Body of pancreas (tissue), 4 donors: ENCODE measurements at regions not wholly inside any gene's neighbourhood (a gene's known extent, or its start where the extent isn't known, plus 50 kb on each side); places are given as distances from the start of the nearest gene placed in this dataset.

Source experiments
- ATAC-seq: fragments of 150-250 bp; one replicate; pipeline ENCODE4 v1.9.1; 2016
- DNase-seq, 4 donors: peaks; one replicate each; pipeline ENCODE4 v3.0.0-alpha.2; 2019
- H3K27ac ChIP-seq, 4 donors: fragments of 200-600 bp; sonication (generic); 1 replicate in 3 of 4; 2 replicates in 1 of 4; pipeline versions ENCODE4 v1.5.1 to v1.6.1; 2016 to 2019; ENCODE audit warnings: mild to moderate bottlenecking in 1 of 4, mixed read lengths in 1 of 4, moderate library complexity in 1 of 4
- H3K27me3 ChIP-seq, 2 donors: fragments of 200-600 bp; sonication (generic); one replicate each; pipeline ENCODE4 v1.6.0; 2016; ENCODE audit warnings: mild to moderate bottlenecking in 1 of 2
- H3K36me3 ChIP-seq, 2 donors: fragments of 200-600 bp; sonication (generic); replicated peaks in 1 of 2; 2 replicates each; pipeline ENCODE4 v1.5.1; 2016; ENCODE audit warnings: low read depth in 2 of 2; ENCODE audit not compliant: insufficient read depth in 1 of 2
- H3K4me1 ChIP-seq: fragments of 200-600 bp; sonication (generic); one replicate; pipeline ENCODE4 v1.6.0; 2016
- H3K4me3 ChIP-seq, 2 donors: fragments of 200-600 bp; sonication (generic); 1 replicate in 1 of 2; 2 replicates in 1 of 2; pipeline ENCODE4 v1.5.1; 2016 to 2019
- H3K9me3 ChIP-seq, 3 donors: fragments of 200-600 bp; sonication (generic); 1 replicate in 2 of 3; 2 replicates in 1 of 3; pipeline ENCODE4 v1.5.1; 2016
- POLR2A ChIP-seq, 3 donors: fragments of 450-650 bp; IDR thresholded peaks; one replicate each; pipeline ENCODE4 v1.6.1; 2016; ENCODE audit warnings: antibody characterized with exemption in 3 of 3, mild to moderate bottlenecking in 2 of 3
- whole genome bisulfite sequencing, 2 donors: methylation state at CpG; one replicate each; pipeline ENCODE4 v1.1.5; 2017; 5-methylcytosine and 5-hydroxymethylcytosine counted together
- intact Hi-C: fragments of 100-400 bp; cut with DNase I; formaldehyde crosslinking; loops from one replicate; pipeline ENCODE4 v1.15.1; 2023
- TF ChIP-seq, protein P1 (sequence below), 7 experiments: fragments of 450-650 bp in 4 of 7; fragments of 200-600 bp in 3 of 7; sonication (generic) in 3 of 7; IDR thresholded peaks; one replicate each; pipeline ENCODE4 v1.5.1; 2016 to 2019; ENCODE audit warnings: antibody characterized with exemption in 7 of 7

DNA sequence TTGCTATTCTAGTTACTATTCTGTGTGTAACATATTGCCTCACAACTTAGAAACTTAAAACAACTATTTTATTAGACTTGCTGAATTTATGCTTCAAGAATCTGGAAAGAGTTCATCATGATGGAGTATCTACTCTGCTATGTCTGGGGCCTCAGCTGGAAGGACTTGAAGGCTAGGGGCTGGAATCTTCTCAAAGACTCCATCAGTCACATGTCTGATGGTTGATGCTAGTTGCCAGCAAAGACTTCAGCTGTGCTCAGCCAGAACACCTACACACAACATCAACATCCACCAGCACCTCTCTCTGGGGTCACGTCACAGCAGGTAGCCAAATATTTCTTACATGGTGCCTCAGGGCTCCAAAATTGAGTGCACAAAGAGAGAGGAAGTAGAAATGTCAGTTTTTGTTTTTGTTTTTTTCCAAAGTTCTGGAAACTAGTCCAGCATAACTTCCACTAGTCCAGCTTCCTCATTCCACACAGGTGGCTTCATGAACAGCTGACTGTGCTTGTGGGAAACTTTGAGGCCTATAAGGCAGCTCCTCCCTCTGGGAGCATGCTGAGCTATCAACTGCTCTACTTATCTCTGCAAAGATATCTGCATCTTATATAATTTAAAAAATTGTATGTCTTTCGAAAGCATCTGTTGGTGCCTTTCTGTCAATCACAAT is 325.4 kb upstream of the AGTR1 start:
- Histone ChIP-seq H3K9me3 (no peaks in the 10 kb centered on the region), H3K27me3 (no peaks in the 10 kb centered on the region), H3K4me3 (no peak overlapping the region), H3K4me1 (no peaks in the 10 kb centered on the region), H3K36me3 (no peaks in the 10 kb centered on the region), H3K27ac (peak overlapping the region in 1 of 4 donors; percentile 29)
- TF ChIP-seq POLR2A (IDR thresholded peaks at IDR 0.05), result no peak
- TF ChIP-seq, protein P1, sequence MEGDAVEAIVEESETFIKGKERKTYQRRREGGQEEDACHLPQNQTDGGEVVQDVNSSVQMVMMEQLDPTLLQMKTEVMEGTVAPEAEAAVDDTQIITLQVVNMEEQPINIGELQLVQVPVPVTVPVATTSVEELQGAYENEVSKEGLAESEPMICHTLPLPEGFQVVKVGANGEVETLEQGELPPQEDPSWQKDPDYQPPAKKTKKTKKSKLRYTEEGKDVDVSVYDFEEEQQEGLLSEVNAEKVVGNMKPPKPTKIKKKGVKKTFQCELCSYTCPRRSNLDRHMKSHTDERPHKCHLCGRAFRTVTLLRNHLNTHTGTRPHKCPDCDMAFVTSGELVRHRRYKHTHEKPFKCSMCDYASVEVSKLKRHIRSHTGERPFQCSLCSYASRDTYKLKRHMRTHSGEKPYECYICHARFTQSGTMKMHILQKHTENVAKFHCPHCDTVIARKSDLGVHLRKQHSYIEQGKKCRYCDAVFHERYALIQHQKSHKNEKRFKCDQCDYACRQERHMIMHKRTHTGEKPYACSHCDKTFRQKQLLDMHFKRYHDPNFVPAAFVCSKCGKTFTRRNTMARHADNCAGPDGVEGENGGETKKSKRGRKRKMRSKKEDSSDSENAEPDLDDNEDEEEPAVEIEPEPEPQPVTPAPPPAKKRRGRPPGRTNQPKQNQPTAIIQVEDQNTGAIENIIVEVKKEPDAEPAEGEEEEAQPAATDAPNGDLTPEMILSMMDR (IDR thresholded peaks at IDR 0.05), result no peak
- intact Hi-C loops, result loop anchor here (10.0 kb wide), 1 partner anchor 572 kb away; no protein-coding TSS in a partner anchor
- peak; percentile 82 for ATAC-seq
- 76 to 84% methylated on average over 2 of the region's 2 CpGs for WGBS, 2 donors
- DNase-seq, result peak in 3 of 4 donors; percentile 15 to 22 (median 18)

DNA sequence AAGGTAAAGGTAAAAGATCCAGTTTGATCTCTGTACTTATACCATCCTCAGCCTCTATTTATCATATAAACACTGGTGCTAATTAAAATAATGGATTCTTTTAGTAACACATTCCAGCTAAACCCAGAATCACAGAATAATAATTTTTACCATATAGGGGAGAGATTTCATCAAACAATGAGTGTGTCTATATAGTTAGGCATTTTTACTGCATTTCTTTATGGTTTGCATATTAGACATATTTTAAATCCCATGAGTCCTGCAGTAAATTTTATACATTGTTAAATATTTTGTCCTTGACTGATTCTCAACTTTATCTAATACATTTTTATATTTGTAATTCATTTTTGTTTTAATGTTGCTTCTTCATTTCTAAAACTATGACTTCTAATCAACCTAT is 323.7 kb upstream of the AGTR1 start:
- ATAC-seq, result no peak

DNA sequence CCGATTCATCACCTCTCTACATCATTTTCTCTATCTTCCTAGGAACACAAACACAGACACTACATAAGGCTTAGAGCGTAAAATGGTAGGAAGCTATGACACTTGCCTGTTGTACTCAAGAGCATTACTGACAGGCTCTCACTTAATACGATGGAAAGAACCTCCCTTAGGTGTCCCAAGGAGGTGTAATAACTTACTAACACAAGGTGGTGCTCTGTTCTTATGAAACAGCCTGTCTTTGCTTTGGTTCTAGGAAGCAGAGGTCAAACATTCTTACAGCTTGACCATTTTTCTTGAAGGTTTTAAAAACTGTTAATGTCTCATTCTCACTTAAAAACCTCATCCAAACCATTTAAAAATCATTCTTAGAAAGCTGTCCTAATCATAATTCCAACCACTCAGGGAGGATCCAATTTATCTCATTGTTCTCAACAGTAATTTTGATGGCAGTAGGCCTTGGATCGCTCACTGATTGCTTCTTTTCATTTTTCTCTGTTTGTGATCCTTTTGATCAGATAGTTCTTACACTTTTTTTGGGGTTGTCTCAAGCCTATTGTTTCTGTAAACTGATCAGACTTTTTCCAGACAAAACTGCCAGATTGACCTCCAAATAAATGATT is 317.8 kb upstream of the AGTR1 start:
- Histone ChIP-seq H3K4me1 (no peaks in the 10 kb centered on the region), H3K27me3 (no peaks in the 10 kb centered on the region), H3K27ac (no peak overlapping the region), H3K4me3 (no peak overlapping the region), H3K36me3 (no peaks in the 10 kb centered on the region), H3K9me3 (no peaks in the 10 kb centered on the region)
- ATAC-seq (peak; percentile 87), DNase-seq (peak in 1 of 4 donors; percentile 26)
- intact Hi-C loops, result loop anchor here (10.0 kb wide), 1 partner anchor 565 kb away; no protein-coding TSS in a partner anchor
- WGBS, 2 donors, result 47 to 54% methylated on average over 4 of the region's 4 CpGs
- TF ChIP-seq POLR2A (IDR thresholded peaks at IDR 0.05), result no peak
- TF ChIP-seq, protein P1 (IDR thresholded peaks at IDR 0.05), result peak; percentile 14 to 81 (median 65)

More for the DNA sequence above, 323.7 kb upstream of the AGTR1 start:
- intact Hi-C loops, result loop anchor here (10.0 kb wide), 1 partner anchor 571 kb away; no protein-coding TSS in a partner anchor
- Histone ChIP-seq H3K4me3 (no peak overlapping the region), H3K4me1 (no peaks in the 10 kb centered on the region), H3K36me3 (no peaks in the 10 kb centered on the region), H3K27me3 (no peaks in the 10 kb centered on the region), H3K9me3 (no peaks in the 10 kb centered on the region), H3K27ac (no peak overlapping the region)
- DNase-seq, result no peak
- TF ChIP-seq POLR2A (IDR thresholded peaks at IDR 0.05), result no peak
- TF ChIP-seq, protein P1 (IDR thresholded peaks at IDR 0.05), result no peak

DNA sequence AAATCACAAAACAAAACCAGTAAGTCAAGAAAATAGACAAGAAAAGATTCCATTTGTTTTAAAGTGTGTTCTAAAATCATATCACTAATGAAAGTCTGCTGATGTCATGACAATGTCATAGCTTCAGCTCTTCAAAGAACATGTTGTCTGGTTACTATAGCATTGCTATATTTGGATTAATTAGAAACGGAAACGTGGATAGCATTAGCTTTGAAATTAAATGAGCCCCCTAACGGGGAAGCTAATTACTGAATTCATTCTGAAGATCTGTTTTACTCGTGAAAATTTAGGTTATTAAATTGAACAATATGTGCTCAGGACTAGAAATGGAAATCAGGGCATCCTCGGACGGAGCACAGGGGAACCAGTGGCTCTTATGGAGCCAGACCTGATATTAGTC is 316.7 kb upstream of the AGTR1 start:
- intact Hi-C loops, result no loop called here
- H3K27me3 ChIP-seq, result no peaks in the 10 kb centered on the region
- no peak overlapping the region for H3K27ac ChIP-seq
- ATAC-seq (no peak), DNase-seq (no peak)
- no peaks in the 10 kb centered on the region for H3K4me1 ChIP-seq
- H3K4me3 ChIP-seq, result no peak overlapping the region
- no peak for TF ChIP-seq POLR2A (IDR thresholded peaks at IDR 0.05)
- TF ChIP-seq, protein P1 (IDR thresholded peaks at IDR 0.05), result no peak
- no peaks in the 10 kb centered on the region for H3K36me3 ChIP-seq
- H3K9me3 ChIP-seq, result no peaks in the 10 kb centered on the region
- WGBS, 2 donors, result 76 to 81% methylated on average over 6 of the region's 6 CpGs
